ENCODE measurements at regions not wholly inside any gene's neighbourhood (a gene's known extent, or its start where the extent isn't known, plus 50 kb on each side); places are given as distances from the start of the nearest gene placed in this dataset.

- Histone ChIP-seq H3K27ac (ENCODE audit: low read depth, low read length) (no peak overlapping the region), H3K27me3 (ENCODE audit: control insufficient read depth in 1 of 2, insufficient read depth in 2 of 2, low read length in 2 of 2) (no peaks in the 10 kb centered on the region), H3K9me3 (ENCODE audit: control insufficient read depth in 1 of 2, low read length in 2 of 2) (no peaks in the 10 kb centered on the region), H3K4me3 (ENCODE audit: low read depth in 1 of 2, low read length in 2 of 2) (no peak overlapping the region), H3K4me1 (ENCODE audit: control insufficient read depth in 1 of 2, insufficient read depth in 2 of 2, low read length in 2 of 2) (no peaks in the 10 kb centered on the region), H3K36me3 (ENCODE audit: control insufficient read depth in 1 of 2, insufficient read depth in 2 of 2, low read length in 2 of 2) (no peaks in the 10 kb centered on the region), H3K9ac (ENCODE audit: low read depth in 1 of 2, low read length in 2 of 2) (no peak overlapping the region)
These were observed 656.7 kb downstream of the EPHA7 start for GRCh38 chr6:92762443-92763273.

- no peak overlapping the region for H3K27ac ChIP-seq (ENCODE audit: low read depth, low read length)
- H3K9me3 ChIP-seq (ENCODE audit: control insufficient read depth in 1 of 2, low read length in 2 of 2): no peaks in the 10 kb centered on the region
- H3K36me3 ChIP-seq (ENCODE audit: control insufficient read depth in 1 of 2, insufficient read depth in 2 of 2, low read length in 2 of 2): no peaks in the 10 kb centered on the region
- H3K27me3 ChIP-seq (ENCODE audit: control insufficient read depth in 1 of 2, insufficient read depth in 2 of 2, low read length in 2 of 2): no peaks in the 10 kb centered on the region
- no peak overlapping the region for H3K9ac ChIP-seq (ENCODE audit: low read depth in 1 of 2, low read length in 2 of 2)
- H3K4me1 ChIP-seq (ENCODE audit: control insufficient read depth in 1 of 2, insufficient read depth in 2 of 2, low read length in 2 of 2): no peaks in the 10 kb centered on the region
- no peak overlapping the region for H3K4me3 ChIP-seq (ENCODE audit: low read depth in 1 of 2, low read length in 2 of 2)
These were observed 660.2 kb downstream of the EPHA7 start for GRCh38 chr6:92759178-92759577.

GRCh38 chr6:92757925-92758324 is 661.4 kb downstream of the EPHA7 start:
- no peaks in the 10 kb centered on the region for H3K27me3 ChIP-seq (ENCODE audit: control insufficient read depth in 1 of 2, insufficient read depth in 2 of 2, low read length in 2 of 2)
- H3K36me3 ChIP-seq (ENCODE audit: control insufficient read depth in 1 of 2, insufficient read depth in 2 of 2, low read length in 2 of 2): no peaks in the 10 kb centered on the region
- H3K27ac ChIP-seq (ENCODE audit: low read depth, low read length): no peak overlapping the region
- H3K9me3 ChIP-seq (ENCODE audit: control insufficient read depth in 1 of 2, low read length in 2 of 2): peaks cover under 1 to 1% of the 10 kb centered on the region in 2 donors
- H3K9ac ChIP-seq (ENCODE audit: low read depth in 1 of 2, low read length in 2 of 2): no peak overlapping the region
- no peaks in the 10 kb centered on the region for H3K4me1 ChIP-seq (ENCODE audit: control insufficient read depth in 1 of 2, insufficient read depth in 2 of 2, low read length in 2 of 2)
- H3K4me3 ChIP-seq (ENCODE audit: low read depth in 1 of 2, low read length in 2 of 2): no peak overlapping the region

GRCh38 chr6:92756912-92757311 is 662.4 kb downstream of the EPHA7 start:
- Histone ChIP-seq H3K9me3 (ENCODE audit: control insufficient read depth in 1 of 2, low read length in 2 of 2) (peaks cover 2 to 4% of the 10 kb centered on the region in 2 donors), H3K27me3 (ENCODE audit: control insufficient read depth in 1 of 2, insufficient read depth in 2 of 2, low read length in 2 of 2) (no peaks in the 10 kb centered on the region), H3K9ac (ENCODE audit: low read depth in 1 of 2, low read length in 2 of 2) (no peak overlapping the region), H3K4me3 (ENCODE audit: low read depth in 1 of 2, low read length in 2 of 2) (no peak overlapping the region), H3K4me1 (ENCODE audit: control insufficient read depth in 1 of 2, insufficient read depth in 2 of 2, low read length in 2 of 2) (no peaks in the 10 kb centered on the region), H3K36me3 (ENCODE audit: control insufficient read depth in 1 of 2, insufficient read depth in 2 of 2, low read length in 2 of 2) (no peaks in the 10 kb centered on the region), H3K27ac (ENCODE audit: low read depth, low read length) (no peak overlapping the region)

- H3K4me1 ChIP-seq (ENCODE audit: control insufficient read depth in 1 of 2, insufficient read depth in 2 of 2, low read length in 2 of 2): no peaks in the 10 kb centered on the region
- H3K4me3 ChIP-seq (ENCODE audit: low read depth in 1 of 2, low read length in 2 of 2): no peak overlapping the region
- peaks cover 2 to 4% of the 10 kb centered on the region in 2 donors for H3K9me3 ChIP-seq (ENCODE audit: control insufficient read depth in 1 of 2, low read length in 2 of 2)
- no peaks in the 10 kb centered on the region for H3K27me3 ChIP-seq (ENCODE audit: control insufficient read depth in 1 of 2, insufficient read depth in 2 of 2, low read length in 2 of 2)
- no peak overlapping the region for H3K27ac ChIP-seq (ENCODE audit: low read depth, low read length)
- H3K9ac ChIP-seq (ENCODE audit: low read depth in 1 of 2, low read length in 2 of 2): no peak overlapping the region
- no peaks in the 10 kb centered on the region for H3K36me3 ChIP-seq (ENCODE audit: control insufficient read depth in 1 of 2, insufficient read depth in 2 of 2, low read length in 2 of 2)
These were observed 665.4 kb downstream of the EPHA7 start for GRCh38 chr6:92753956-92754355.

- Histone ChIP-seq H3K27ac (ENCODE audit: low read depth, low read length) (no peak overlapping the region), H3K36me3 (ENCODE audit: control insufficient read depth in 1 of 2, insufficient read depth in 2 of 2, low read length in 2 of 2) (no peaks in the 10 kb centered on the region), H3K9ac (ENCODE audit: low read depth in 1 of 2, low read length in 2 of 2) (no peak overlapping the region)
These were observed 667.2 kb downstream of the EPHA7 start for GRCh38 chr6:92752114-92752513.

GRCh38 chr6:92748131-92748530 is 671.2 kb downstream of the EPHA7 start:
- Histone ChIP-seq H3K36me3 (ENCODE audit: control insufficient read depth in 1 of 2, insufficient read depth in 2 of 2, low read length in 2 of 2) (no peaks in the 10 kb centered on the region), H3K9ac (ENCODE audit: low read depth in 1 of 2, low read length in 2 of 2) (no peak overlapping the region), H3K4me3 (ENCODE audit: low read depth in 1 of 2, low read length in 2 of 2) (no peak overlapping the region), H3K9me3 (ENCODE audit: control insufficient read depth in 1 of 2, low read length in 2 of 2) (peaks cover 2 to 4% of the 10 kb centered on the region in 2 donors), H3K27me3 (ENCODE audit: control insufficient read depth in 1 of 2, insufficient read depth in 2 of 2, low read length in 2 of 2) (no peaks in the 10 kb centered on the region), H3K27ac (ENCODE audit: low read depth, low read length) (no peak overlapping the region), H3K4me1 (ENCODE audit: control insufficient read depth in 1 of 2, insufficient read depth in 2 of 2, low read length in 2 of 2) (no peaks in the 10 kb centered on the region)

More at GRCh38 chr6:92752114-92752513, 667.2 kb downstream of the EPHA7 start:
- no peak overlapping the region for H3K4me3 ChIP-seq (ENCODE audit: low read depth in 1 of 2, low read length in 2 of 2)
- H3K4me1 ChIP-seq (ENCODE audit: control insufficient read depth in 1 of 2, insufficient read depth in 2 of 2, low read length in 2 of 2): no peaks in the 10 kb centered on the region
- H3K27me3 ChIP-seq (ENCODE audit: control insufficient read depth in 1 of 2, insufficient read depth in 2 of 2, low read length in 2 of 2): no peaks in the 10 kb centered on the region
- peaks cover 2 to 4% of the 10 kb centered on the region in 2 donors for H3K9me3 ChIP-seq (ENCODE audit: control insufficient read depth in 1 of 2, low read length in 2 of 2)

- Histone ChIP-seq H3K36me3 (ENCODE audit: control insufficient read depth in 1 of 2, insufficient read depth in 2 of 2, low read length in 2 of 2) (no peaks in the 10 kb centered on the region), H3K27me3 (ENCODE audit: control insufficient read depth in 1 of 2, insufficient read depth in 2 of 2, low read length in 2 of 2) (no peaks in the 10 kb centered on the region), H3K4me3 (ENCODE audit: low read depth in 1 of 2, low read length in 2 of 2) (no peak overlapping the region), H3K4me1 (ENCODE audit: control insufficient read depth in 1 of 2, insufficient read depth in 2 of 2, low read length in 2 of 2) (no peaks in the 10 kb centered on the region), H3K9ac (ENCODE audit: low read depth in 1 of 2, low read length in 2 of 2) (no peak overlapping the region), H3K9me3 (ENCODE audit: control insufficient read depth in 1 of 2, low read length in 2 of 2) (no peaks in the 10 kb centered on the region), H3K27ac (ENCODE audit: low read depth, low read length) (no peak overlapping the region)
These were observed 681.4 kb downstream of the EPHA7 start for GRCh38 chr6:92737983-92738382.

- Histone ChIP-seq H3K4me1 (ENCODE audit: control insufficient read depth in 1 of 2, insufficient read depth in 2 of 2, low read length in 2 of 2) (no peaks in the 10 kb centered on the region), H3K9ac (ENCODE audit: low read depth in 1 of 2, low read length in 2 of 2) (no peak overlapping the region), H3K9me3 (ENCODE audit: control insufficient read depth in 1 of 2, low read length in 2 of 2) (no peaks in the 10 kb centered on the region), H3K4me3 (ENCODE audit: low read depth in 1 of 2, low read length in 2 of 2) (no peak overlapping the region), H3K36me3 (ENCODE audit: control insufficient read depth in 1 of 2, insufficient read depth in 2 of 2, low read length in 2 of 2) (no peaks in the 10 kb centered on the region), H3K27ac (ENCODE audit: low read depth, low read length) (no peak overlapping the region), H3K27me3 (ENCODE audit: control insufficient read depth in 1 of 2, insufficient read depth in 2 of 2, low read length in 2 of 2) (no peaks in the 10 kb centered on the region)
These were observed 695.9 kb downstream of the EPHA7 start for GRCh38 chr6:92723390-92723931.

GRCh38 chr6:92719773-92720172 is 699.6 kb downstream of the EPHA7 start:
- H3K36me3 ChIP-seq (ENCODE audit: control insufficient read depth in 1 of 2, insufficient read depth in 2 of 2, low read length in 2 of 2): no peaks in the 10 kb centered on the region
- no peak overlapping the region for H3K27ac ChIP-seq (ENCODE audit: low read depth, low read length)
- no peaks in the 10 kb centered on the region for H3K27me3 ChIP-seq (ENCODE audit: control insufficient read depth in 1 of 2, insufficient read depth in 2 of 2, low read length in 2 of 2)

More at GRCh38 chr6:92719773-92720172, 699.6 kb downstream of the EPHA7 start:
- Histone ChIP-seq H3K9ac (ENCODE audit: low read depth in 1 of 2, low read length in 2 of 2) (no peak overlapping the region), H3K4me1 (ENCODE audit: control insufficient read depth in 1 of 2, insufficient read depth in 2 of 2, low read length in 2 of 2) (no peaks in the 10 kb centered on the region), H3K4me3 (ENCODE audit: low read depth in 1 of 2, low read length in 2 of 2) (no peak overlapping the region), H3K9me3 (ENCODE audit: control insufficient read depth in 1 of 2, low read length in 2 of 2) (no peaks in the 10 kb centered on the region)
